Naive thymus-derived CD8-positive, alpha-beta T cell (primary cell): ENCODE measurements at regions not wholly inside any gene's neighbourhood (a gene's known extent, or its start where the extent isn't known, plus 50 kb on each side); places are given as distances from the start of the nearest gene placed in this dataset.
"Not testable (repeated sequence)": the region's sequence is repeated elsewhere in the genome, so short reads cannot be mapped to it uniquely, and the experiment has no call there.

ENCODE experiments used
- ATAC-seq, 2 donors: fragments of 150-1000 bp; cut with Tn5 transposase in 1 of 2; sonication (Bioruptor Pico), chemical (Tn5 transposase) in 1 of 2; 1 replicate in 1 of 2; 2 replicates in 1 of 2; pipeline ENCODE4 v1.10.0; 2021; ENCODE audit warnings: mild to moderate bottlenecking in 2 of 2, moderate library complexity in 2 of 2
- POLR2A ChIA-PET: fragments of 350-600 bp; sonication (Branson Sonifier 250); formaldehyde crosslinking; loops from one replicate; lab custom pipeline; 2021; ENCODE audit warnings: antibody characterized with exemption; lab: Charles Lee
- DNase-seq, 10 donors: peaks; one replicate each; pipeline versions ENCODE4 v3.0.0 to v3.0.0-alpha.2; 2020 to 2022
- H3K27ac Mint-ChIP-seq, 10 donors: one replicate each; pipeline ENCODE4 v1.8.0; 2020 to 2022; ENCODE audit warnings: mild to moderate bottlenecking in 10 of 10, mixed read lengths in 10 of 10, moderate library complexity in 4 of 10, inconsistent platforms in 1 of 10
- H3K27me3 Mint-ChIP-seq, 5 donors: one replicate each; pipeline ENCODE4 v1.8.0; 2021 to 2022; ENCODE audit warnings: mixed read lengths in 5 of 5
- H3K36me3 Mint-ChIP-seq, 3 donors: one replicate each; pipeline ENCODE4 v1.8.0; 2020 to 2022; ENCODE audit warnings: mixed read lengths in 3 of 3, mild to moderate bottlenecking in 2 of 3, inconsistent platforms in 1 of 3
- H3K4me1 Mint-ChIP-seq, 4 donors: one replicate each; pipeline ENCODE4 v1.8.0; 2021 to 2022; ENCODE audit warnings: mixed read lengths in 4 of 4
- H3K4me3 Mint-ChIP-seq, 10 donors: one replicate each; pipeline ENCODE4 v1.8.0; 2020 to 2022; ENCODE audit warnings: mild to moderate bottlenecking in 10 of 10, mixed read lengths in 10 of 10, moderate library complexity in 6 of 10, inconsistent platforms in 1 of 10
- H3K9me3 Mint-ChIP-seq, 9 donors: one replicate each; pipeline ENCODE4 v1.8.0; 2020 to 2022; ENCODE audit warnings: mixed read lengths in 9 of 9, mild to moderate bottlenecking in 3 of 9, inconsistent platforms in 1 of 9, moderate library complexity in 1 of 9

DNA sequence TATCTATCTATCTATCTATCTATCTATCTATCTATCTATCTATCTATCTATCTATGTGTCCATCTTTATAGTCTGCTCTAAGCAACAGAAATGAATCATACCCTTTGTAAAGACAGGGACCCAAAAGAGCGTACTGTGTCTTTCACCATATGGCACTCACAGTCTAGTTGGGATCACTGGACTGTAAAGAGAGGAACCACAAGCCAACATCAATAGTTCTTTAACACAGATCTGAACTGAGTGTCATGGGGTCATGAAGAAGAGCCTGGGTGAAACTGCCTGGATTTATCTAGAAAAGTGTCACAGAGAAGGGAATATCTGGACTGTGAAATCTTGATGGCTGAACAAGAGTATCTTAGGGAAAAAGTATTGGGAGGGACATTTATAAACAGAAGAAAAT is 619.1 kb upstream of the SOX9 start:
- DNase-seq (no peak), ATAC-seq (no peak)
- Mint-ChIP-seq H3K9me3 (peaks cover 0 to 9% (median 2%) of the 10 kb centered on the region in 9 donors), H3K4me3 (no peak overlapping the region), H3K27ac (no peak overlapping the region), H3K36me3 (no peaks in the 10 kb centered on the region), H3K27me3 (no peaks in the 10 kb centered on the region), H3K4me1 (no peaks in the 10 kb centered on the region)
- POLR2A ChIA-PET: no interaction called here

DNA sequence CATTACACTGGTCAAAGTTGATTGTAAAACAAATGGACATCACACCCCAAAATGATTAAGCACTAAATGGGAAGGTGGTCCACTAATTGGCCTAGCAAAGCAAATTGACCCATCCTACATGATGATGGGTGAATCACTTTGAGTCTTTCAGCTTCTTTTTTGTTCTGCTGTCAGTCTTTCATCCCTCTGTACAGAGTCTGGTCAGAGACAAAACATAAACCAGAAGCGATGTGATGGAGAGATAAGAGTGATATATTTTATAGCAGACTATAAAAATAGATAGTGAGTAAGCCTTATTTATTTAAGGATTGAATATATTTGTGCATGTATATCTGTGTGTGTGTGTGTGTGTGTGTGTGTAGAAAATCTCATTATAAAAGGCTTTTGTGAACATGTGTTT is 618.4 kb upstream of the SOX9 start:
- Mint-ChIP-seq H3K27me3 (no peaks in the 10 kb centered on the region), H3K9me3 (peaks cover 0 to 9% (median 3%) of the 10 kb centered on the region in 9 donors), H3K4me1 (no peaks in the 10 kb centered on the region), H3K4me3 (no peak overlapping the region), H3K36me3 (no peaks in the 10 kb centered on the region), H3K27ac (no peak overlapping the region)
- no peak for ATAC-seq
- POLR2A ChIA-PET: no interaction called here
- no peak for DNase-seq

DNA sequence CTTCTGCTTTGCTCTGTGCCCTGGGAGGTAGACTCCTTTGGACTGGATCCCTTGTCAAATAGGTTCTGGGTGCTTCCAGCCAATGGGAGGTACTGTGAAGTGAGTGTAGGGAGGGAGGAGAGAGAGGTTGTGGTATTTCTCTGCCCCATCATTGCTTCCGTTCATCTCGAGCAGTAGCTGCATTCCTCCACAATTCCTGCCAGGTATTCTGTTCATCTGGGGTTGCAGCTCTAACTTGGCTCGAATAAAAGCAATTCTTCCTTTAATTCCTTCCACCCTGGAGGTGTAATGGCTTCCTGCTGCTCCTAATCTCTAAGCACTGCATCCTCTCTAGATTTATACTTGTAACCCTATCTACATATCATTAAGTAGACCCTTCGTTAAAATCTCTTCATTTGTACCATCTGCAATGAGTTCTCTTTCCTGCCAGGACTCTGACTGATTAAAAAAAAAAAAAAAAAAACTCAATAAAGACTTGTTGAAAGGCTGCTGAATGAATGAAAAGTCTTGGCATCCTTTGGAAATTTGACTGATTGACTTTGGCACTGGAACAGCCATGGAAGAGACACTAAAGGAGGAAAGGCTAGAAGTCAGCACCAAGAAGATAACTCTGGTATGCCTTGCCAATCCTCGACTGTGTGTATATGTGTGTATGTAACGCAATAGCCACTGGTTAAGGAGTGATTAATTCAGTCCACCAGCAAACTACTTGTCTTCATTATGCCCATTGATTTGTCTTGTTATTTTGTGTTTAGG is 616.9 kb upstream of the SOX9 start:
- Mint-ChIP-seq H3K27ac (no peak overlapping the region), H3K9me3 (peaks cover 2 to 21% (median 6%) of the 10 kb centered on the region in 9 donors), H3K4me1 (no peaks in the 10 kb centered on the region), H3K27me3 (no peaks in the 10 kb centered on the region), H3K36me3 (no peaks in the 10 kb centered on the region), H3K4me3 (no peak overlapping the region)
- DNase-seq (no peak), ATAC-seq (no peak)
- POLR2A ChIA-PET: no interaction called here

DNA sequence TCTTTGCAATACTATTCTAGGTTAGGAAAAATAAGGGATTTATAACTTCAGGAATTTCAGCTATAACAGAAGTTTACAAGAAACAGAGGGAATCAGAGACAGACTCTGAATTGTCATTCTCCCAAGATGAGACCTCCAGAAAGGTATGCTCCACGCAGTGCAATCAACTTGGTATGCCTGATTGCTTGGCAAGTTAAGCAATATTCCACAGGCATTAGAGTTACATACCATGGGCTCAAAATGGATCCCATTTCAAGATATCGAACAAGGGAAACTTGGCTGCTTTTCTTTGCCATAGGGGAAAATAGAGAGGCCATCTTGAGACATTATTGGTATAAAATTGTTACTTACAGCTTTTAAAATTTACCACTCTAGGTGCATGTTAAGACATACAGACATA is 615.6 kb upstream of the SOX9 start:
- no peak overlapping the region for H3K27ac Mint-ChIP-seq
- H3K9me3 Mint-ChIP-seq: peaks cover 2 to 21% (median 6%) of the 10 kb centered on the region in 9 donors
- no peaks in the 10 kb centered on the region for H3K4me1 Mint-ChIP-seq
- no peaks in the 10 kb centered on the region for H3K27me3 Mint-ChIP-seq
- POLR2A ChIA-PET: no interaction called here
- no peak overlapping the region for H3K4me3 Mint-ChIP-seq
- DNase-seq (no peak), ATAC-seq (no peak)
- no peaks in the 10 kb centered on the region for H3K36me3 Mint-ChIP-seq

GRCh38 chr17:71505981-71506380 is 614.8 kb upstream of the SOX9 start:
- H3K36me3 Mint-ChIP-seq: no peaks in the 10 kb centered on the region
- peaks cover 2 to 21% (median 6%) of the 10 kb centered on the region in 9 donors for H3K9me3 Mint-ChIP-seq
- H3K4me1 Mint-ChIP-seq: no peaks in the 10 kb centered on the region
- POLR2A ChIA-PET: no interaction called here
- H3K4me3 Mint-ChIP-seq: no peak overlapping the region
- DNase-seq (no peak), ATAC-seq (no peak)
- no peaks in the 10 kb centered on the region for H3K27me3 Mint-ChIP-seq
- no peak overlapping the region for H3K27ac Mint-ChIP-seq

DNA sequence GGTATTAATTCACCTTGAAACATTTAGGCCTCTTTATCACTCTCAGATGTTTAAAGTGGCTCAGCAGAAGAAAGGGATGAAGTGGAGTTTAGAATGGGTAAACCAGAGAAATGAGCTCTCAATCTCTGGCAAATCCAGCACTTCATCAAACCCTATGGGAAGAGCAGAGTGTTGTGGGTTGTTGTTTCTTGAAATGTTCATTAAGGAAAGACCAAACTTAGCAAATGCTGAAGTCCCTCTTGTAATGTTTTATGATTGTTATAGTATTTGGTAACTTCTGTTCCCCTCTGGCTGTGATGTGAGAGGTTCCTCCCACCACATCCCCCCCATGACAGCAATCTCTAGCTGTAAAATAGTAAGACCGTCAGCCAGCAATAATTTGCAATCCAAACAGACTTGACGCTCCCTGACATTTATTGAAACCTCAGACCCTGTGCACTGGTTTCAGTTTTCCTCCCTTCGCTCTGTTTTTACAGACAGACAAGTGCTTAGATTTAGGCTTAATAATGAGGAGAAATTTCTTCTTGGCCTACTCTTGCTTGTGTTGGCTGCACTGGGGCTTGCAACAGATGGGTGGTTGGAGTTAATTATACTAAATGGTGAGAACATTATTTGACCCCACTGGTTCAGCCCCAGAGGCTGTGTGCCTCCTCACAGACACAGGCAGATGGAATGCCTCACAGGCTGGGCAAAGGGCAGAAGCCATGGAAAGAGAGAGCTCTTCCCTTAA is 609.4 kb upstream of the SOX9 start:
- POLR2A ChIA-PET: no interaction called here
- DNase-seq (no peak), ATAC-seq (no peak)
- no peak overlapping the region for H3K4me3 Mint-ChIP-seq
- no peaks in the 10 kb centered on the region for H3K36me3 Mint-ChIP-seq
- H3K27me3 Mint-ChIP-seq: peaks cover 0 to 1% (median 0%) of the 10 kb centered on the region in 5 donors
- no peak overlapping the region for H3K27ac Mint-ChIP-seq
- H3K9me3 Mint-ChIP-seq: peaks cover 0 to 19% (median 6%) of the 10 kb centered on the region in 9 donors
- no peaks in the 10 kb centered on the region for H3K4me1 Mint-ChIP-seq

DNA sequence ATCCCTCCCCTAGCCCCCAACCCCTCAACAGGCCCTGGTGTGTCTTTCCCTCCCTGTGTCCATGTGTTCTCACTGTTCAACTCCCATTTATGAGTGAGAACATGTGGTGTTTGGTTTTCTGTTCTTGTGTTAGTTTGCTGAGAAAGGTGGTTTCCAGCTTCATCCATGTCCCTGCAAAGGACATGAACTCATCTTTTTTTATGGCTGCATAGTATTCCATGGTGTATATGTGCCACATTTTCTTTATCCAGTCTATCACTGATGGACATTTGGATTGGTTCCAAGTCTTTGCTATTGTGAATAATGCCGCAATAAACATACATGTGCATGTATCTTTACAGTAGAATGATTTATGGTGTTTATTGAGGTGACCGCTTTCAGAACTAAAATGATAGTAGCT is 607.1 kb upstream of the SOX9 start:
- POLR2A ChIA-PET, H3K27ac Mint-ChIP-seq, H3K27me3 Mint-ChIP-seq, ATAC-seq, DNase-seq, H3K4me1 Mint-ChIP-seq, H3K4me3 Mint-ChIP-seq, H3K36me3 Mint-ChIP-seq: not testable (repeated sequence)
- H3K9me3 Mint-ChIP-seq: peaks cover 0 to 14% (median 0%) of the 10 kb centered on the region in 9 donors

DNA sequence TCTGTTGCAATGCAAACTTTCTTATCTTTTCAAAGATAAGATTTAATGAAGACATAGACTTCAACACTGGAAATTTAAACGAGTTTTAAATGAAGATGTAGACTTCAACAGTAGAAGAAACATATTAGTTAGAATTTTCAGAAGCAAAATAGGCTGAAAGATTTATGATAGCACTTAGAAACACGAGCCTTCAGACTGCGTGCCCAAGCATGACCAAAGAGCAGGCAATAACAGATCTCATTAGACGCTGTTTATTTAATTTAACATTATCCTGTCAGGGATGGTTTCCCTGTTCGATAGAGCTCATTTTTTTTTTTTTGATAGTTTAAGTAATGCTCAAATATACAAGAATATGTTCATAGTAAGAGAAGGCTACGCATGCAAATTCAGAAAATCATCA is 604.7 kb upstream of the SOX9 start:
- POLR2A ChIA-PET: interaction anchor here (1.0 kb wide), 1 partner anchor 18 kb away, joined by 3 read pairs; no protein-coding TSS in a partner anchor
- Mint-ChIP-seq H3K4me1 (no peaks in the 10 kb centered on the region), H3K27ac (no peak overlapping the region), H3K9me3 (peaks cover 0 to 16% (median 2%) of the 10 kb centered on the region in 9 donors), H3K36me3 (no peaks in the 10 kb centered on the region), H3K4me3 (no peak overlapping the region), H3K27me3 (peaks cover 0 to 1% (median 0%) of the 10 kb centered on the region in 5 donors)
- DNase-seq: no peak
- ATAC-seq: no peak

- H3K4me1 Mint-ChIP-seq: no peaks in the 10 kb centered on the region
- H3K27me3 Mint-ChIP-seq: no peaks in the 10 kb centered on the region
- POLR2A ChIA-PET: no interaction called here
- no peak for ATAC-seq
- H3K4me3 Mint-ChIP-seq: no peak overlapping the region
- no peak for DNase-seq
- H3K36me3 Mint-ChIP-seq: no peaks in the 10 kb centered on the region
- H3K9me3 Mint-ChIP-seq: peaks cover 0 to 16% (median 5%) of the 10 kb centered on the region in 9 donors
- H3K27ac Mint-ChIP-seq: no peak overlapping the region
Measured at GRCh38 chr17:71519285-71519684, 601.5 kb upstream of the SOX9 start.

DNA sequence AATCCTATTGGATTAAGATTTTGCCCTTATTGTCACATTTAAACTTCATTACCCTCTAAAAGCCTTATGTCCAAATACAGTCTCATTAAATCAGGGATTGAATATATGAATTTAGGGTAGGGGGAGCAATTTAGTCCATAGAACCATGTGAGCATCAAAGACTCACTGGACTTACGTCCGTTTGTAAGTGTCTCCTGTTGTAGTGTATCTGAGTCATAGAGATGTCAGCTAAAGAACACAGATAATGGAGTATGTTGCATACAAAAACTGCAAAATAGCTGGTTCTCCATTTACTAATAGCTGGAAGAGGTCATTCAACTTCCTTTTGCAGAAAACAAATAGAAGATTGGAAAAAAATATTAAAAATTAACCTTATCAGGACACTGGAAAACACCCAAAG is 599.1 kb upstream of the SOX9 start:
- DNase-seq: no peak
- no peaks in the 10 kb centered on the region for H3K36me3 Mint-ChIP-seq
- no peak overlapping the region for H3K27ac Mint-ChIP-seq
- POLR2A ChIA-PET: no interaction called here
- H3K27me3 Mint-ChIP-seq: no peaks in the 10 kb centered on the region
- no peak overlapping the region for H3K4me3 Mint-ChIP-seq
- ATAC-seq: no peak
- peaks cover 0 to 19% (median 5%) of the 10 kb centered on the region in 9 donors for H3K9me3 Mint-ChIP-seq
- no peaks in the 10 kb centered on the region for H3K4me1 Mint-ChIP-seq

DNA sequence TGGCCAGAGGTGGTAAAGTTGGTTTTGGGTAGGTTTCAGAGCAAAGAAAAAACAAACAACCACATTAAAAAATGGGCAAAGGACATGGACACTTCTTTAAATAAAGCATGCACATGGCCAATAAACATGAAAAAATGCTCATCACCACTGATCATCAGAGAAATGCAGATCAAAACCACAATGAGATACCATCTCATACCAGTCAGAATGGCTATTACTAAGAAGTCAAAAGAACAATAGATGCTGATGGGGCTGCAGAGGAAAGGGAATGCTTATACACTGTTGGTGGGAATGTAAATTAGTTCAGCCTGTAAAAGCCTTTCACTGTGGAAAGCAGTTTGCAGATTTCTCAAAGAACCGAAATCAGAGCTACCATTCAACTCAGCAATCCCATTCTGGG is 598.4 kb upstream of the SOX9 start:
- no peak overlapping the region for H3K4me3 Mint-ChIP-seq
- H3K4me1 Mint-ChIP-seq: no peaks in the 10 kb centered on the region
- H3K27me3 Mint-ChIP-seq: no peaks in the 10 kb centered on the region
- H3K36me3 Mint-ChIP-seq: no peaks in the 10 kb centered on the region
- DNase-seq (no peak), ATAC-seq (no peak)
- peaks cover 0 to 19% (median 5%) of the 10 kb centered on the region in 9 donors for H3K9me3 Mint-ChIP-seq
- no peak overlapping the region for H3K27ac Mint-ChIP-seq
- POLR2A ChIA-PET: no interaction called here

DNA sequence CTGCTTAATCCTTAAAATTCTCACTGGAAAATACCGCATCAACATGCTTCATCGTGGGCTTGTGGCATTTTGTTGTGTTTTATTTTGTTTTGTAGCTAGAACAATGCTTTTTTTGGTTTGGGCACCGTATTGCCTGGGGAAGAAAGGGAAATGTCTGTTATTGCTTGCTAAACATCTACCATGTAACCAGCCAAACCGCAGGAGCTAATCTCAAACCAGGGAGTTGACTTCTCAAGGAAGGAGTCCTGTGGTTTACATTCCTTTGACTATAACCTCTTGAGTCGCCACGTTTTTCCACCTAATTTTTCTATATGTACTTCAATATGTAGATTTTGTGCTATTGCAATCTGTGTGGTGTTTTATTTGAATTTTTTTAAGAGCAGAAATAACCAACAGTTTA is 593.5 kb upstream of the SOX9 start:
- DNase-seq: no peak
- Mint-ChIP-seq H3K9me3 (peaks cover 0 to 16% (median 3%) of the 10 kb centered on the region in 9 donors), H3K27me3 (no peaks in the 10 kb centered on the region), H3K36me3 (no peaks in the 10 kb centered on the region), H3K27ac (no peak overlapping the region), H3K4me1 (no peaks in the 10 kb centered on the region), H3K4me3 (no peak overlapping the region)
- POLR2A ChIA-PET: no interaction called here
- no peak for ATAC-seq

GRCh38 chr17:71528210-71528609 is 592.6 kb upstream of the SOX9 start:
- Mint-ChIP-seq H3K27ac (no peak overlapping the region), H3K4me1 (no peaks in the 10 kb centered on the region), H3K4me3 (no peak overlapping the region), H3K36me3 (no peaks in the 10 kb centered on the region), H3K27me3 (no peaks in the 10 kb centered on the region), H3K9me3 (peaks cover 0 to 16% (median 2%) of the 10 kb centered on the region in 9 donors)
- POLR2A ChIA-PET: no interaction called here
- no peak for ATAC-seq
- no peak for DNase-seq
